ENCODE measurements at regions not wholly inside any gene's neighbourhood (a gene's known extent, or its start where the extent isn't known, plus 50 kb on each side); places are given as distances from the start of the nearest gene placed in this dataset.

DNA sequence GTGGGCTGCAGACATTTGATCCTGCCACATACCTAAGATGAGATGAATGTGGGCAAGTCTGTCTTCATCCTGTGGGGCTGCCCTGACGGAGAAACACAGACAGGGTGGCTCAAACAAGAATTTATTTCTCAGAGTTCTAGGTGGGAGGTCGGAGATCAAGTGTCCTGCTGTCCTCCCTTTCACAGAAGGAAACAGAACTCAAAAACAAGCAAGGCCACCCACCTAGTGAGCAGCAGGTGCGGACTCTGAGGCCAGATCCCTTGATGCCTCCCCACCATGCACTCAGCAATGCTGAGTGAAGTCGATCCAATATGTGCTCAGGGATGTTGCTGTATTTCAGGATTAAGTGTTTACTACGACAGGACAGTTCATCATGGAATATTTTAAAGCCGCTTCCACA, 63.0 kb upstream of the SNTG2 start:
- Histone ChIP-seq H3K27ac (ENCODE audit: extremely low read depth, low read depth, low read length) (no peak overlapping the region), H3K4me3 (ENCODE audit: low read depth, low read length) (no peak overlapping the region), H3K4me1 (ENCODE audit: control insufficient read depth, insufficient read depth, low read length) (peaks cover 5% of the 10 kb centered on the region), H3K36me3 (ENCODE audit: control insufficient read depth in 2 of 2, insufficient read depth in 1 of 2, low read length in 2 of 2) (no peaks in the 10 kb centered on the region), H3K9me3 (ENCODE audit: control insufficient read depth, insufficient read depth, low read depth, low read length) (no peaks in the 10 kb centered on the region)
- POLR2A ChIA-PET, result no interaction called here
- no peak for TF ChIP-seq ZNF501 (tag by site-specific recombination; IDR thresholded peaks at IDR 0.05)
- TF ChIP-seq ZNF560 (tag by site-specific recombination; IDR thresholded peaks at IDR 0.05; ENCODE audit: borderline replicate concordance), result no peak
- no peak for TF ChIP-seq ZNF133 (tag by site-specific recombination; IDR thresholded peaks at IDR 0.05)
- TF ChIP-seq ZNF571 (tag by site-specific recombination; IDR thresholded peaks at IDR 0.05), result no peak
- TF ChIP-seq, protein P1, sequence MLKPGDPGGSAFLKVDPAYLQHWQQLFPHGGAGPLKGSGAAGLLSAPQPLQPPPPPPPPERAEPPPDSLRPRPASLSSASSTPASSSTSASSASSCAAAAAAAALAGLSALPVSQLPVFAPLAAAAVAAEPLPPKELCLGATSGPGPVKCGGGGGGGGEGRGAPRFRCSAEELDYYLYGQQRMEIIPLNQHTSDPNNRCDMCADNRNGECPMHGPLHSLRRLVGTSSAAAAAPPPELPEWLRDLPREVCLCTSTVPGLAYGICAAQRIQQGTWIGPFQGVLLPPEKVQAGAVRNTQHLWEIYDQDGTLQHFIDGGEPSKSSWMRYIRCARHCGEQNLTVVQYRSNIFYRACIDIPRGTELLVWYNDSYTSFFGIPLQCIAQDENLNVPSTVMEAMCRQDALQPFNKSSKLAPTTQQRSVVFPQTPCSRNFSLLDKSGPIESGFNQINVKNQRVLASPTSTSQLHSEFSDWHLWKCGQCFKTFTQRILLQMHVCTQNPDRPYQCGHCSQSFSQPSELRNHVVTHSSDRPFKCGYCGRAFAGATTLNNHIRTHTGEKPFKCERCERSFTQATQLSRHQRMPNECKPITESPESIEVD (tag by site-specific recombination; IDR thresholded peaks at IDR 0.05), result no peak
- CTCF ChIA-PET, result no interaction called here

GRCh38 chr2:886072-887022, 64.3 kb upstream of the SNTG2 start:
- Histone ChIP-seq H3K27ac (ENCODE audit: extremely low read depth, low read depth, low read length) (no peak overlapping the region), H3K9me3 (ENCODE audit: control insufficient read depth, insufficient read depth, low read depth, low read length) (no peaks in the 10 kb centered on the region), H3K36me3 (ENCODE audit: control insufficient read depth in 2 of 2, insufficient read depth in 1 of 2, low read length in 2 of 2) (no peaks in the 10 kb centered on the region), H3K4me3 (ENCODE audit: low read depth, low read length) (no peak overlapping the region), H3K4me1 (ENCODE audit: control insufficient read depth, insufficient read depth, low read length) (peaks cover 5% of the 10 kb centered on the region)
- CTCF ChIA-PET, result no interaction called here
- POLR2A ChIA-PET, result no interaction called here
- TF ChIP-seq SCRT2 (tag by site-specific recombination; IDR thresholded peaks at IDR 0.05) (peak; percentile 37; the same call in 1 of the 2 replicates), ZNF426 (tag by site-specific recombination; IDR thresholded peaks at IDR 0.05) (no peak)

DNA sequence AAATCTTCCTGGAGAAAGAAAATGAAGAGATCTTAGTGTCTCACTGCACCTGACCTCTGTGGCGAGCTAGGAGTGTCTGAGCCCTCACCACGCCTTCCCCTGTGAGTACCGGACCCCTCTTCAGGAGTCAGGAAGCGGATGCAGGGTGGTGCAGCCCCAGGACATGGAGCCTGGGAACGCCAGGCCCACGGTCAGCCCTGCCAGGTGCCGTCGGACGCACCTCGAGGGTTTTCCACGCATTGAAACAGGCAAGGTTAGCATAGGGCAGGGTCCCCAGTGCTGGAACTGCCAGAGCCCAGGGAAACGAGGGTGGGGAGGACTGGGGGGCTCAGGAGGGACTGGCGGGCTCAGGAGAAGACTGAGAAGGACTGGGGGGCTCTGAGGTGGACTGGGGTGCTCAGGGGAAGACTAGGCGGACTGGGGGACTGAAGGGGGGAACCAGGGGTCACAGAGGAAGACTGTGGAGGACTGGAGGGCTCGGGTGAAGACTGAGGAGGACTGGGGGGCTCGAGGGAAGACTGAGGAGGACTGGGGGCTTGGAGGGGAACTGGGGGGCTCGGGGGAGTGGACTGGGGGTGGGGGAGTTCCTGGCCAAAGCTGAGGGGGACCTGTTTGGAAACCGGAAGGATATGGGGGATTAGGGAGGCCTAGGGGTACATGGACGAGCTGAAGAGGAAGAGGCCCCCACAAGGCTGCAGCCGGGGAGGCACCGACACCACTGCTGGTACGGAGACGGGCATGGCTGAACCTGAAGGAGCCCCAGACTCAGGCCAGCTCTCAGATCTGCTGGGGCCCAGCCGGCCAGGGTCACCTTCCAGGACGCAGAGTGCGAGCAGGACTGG, 65.2 kb upstream of the SNTG2 start:
- no peaks in the 10 kb centered on the region for H3K9me3 ChIP-seq (ENCODE audit: control insufficient read depth, insufficient read depth, low read depth, low read length)
- H3K4me3 ChIP-seq (ENCODE audit: low read depth, low read length), result no peak overlapping the region
- no peaks in the 10 kb centered on the region for H3K36me3 ChIP-seq (ENCODE audit: control insufficient read depth in 2 of 2, insufficient read depth in 1 of 2, low read length in 2 of 2)
- peaks cover 5% of the 10 kb centered on the region for H3K4me1 ChIP-seq (ENCODE audit: control insufficient read depth, insufficient read depth, low read length)
- ChIA-PET CTCF (no interaction called here), POLR2A (no interaction called here)
- no peak overlapping the region for H3K27ac ChIP-seq (ENCODE audit: extremely low read depth, low read depth, low read length)
- no peak for TF ChIP-seq ZNF776 (tag by site-specific recombination; IDR thresholded peaks at IDR 0.05; ENCODE audit: borderline replicate concordance)
- TF ChIP-seq, protein P2, sequence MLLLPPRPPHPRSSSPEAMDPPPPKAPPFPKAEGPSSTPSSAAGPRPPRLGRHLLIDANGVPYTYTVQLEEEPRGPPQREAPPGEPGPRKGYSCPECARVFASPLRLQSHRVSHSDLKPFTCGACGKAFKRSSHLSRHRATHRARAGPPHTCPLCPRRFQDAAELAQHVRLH (tag by site-specific recombination; IDR thresholded peaks at IDR 0.05), result no peak
- no peak for TF ChIP-seq ZNF600 (tag by site-specific recombination; IDR thresholded peaks at IDR 0.05)
- TF ChIP-seq ZNF341 (tag by site-specific recombination; IDR thresholded peaks at IDR 0.05; ENCODE audit: low read depth), result no peak
- no peak for TF ChIP-seq ZNF114 (tag by site-specific recombination; IDR thresholded peaks at IDR 0.05)
- TF ChIP-seq GFI1B (tag by site-specific recombination; IDR thresholded peaks at IDR 0.05), result no peak
- TF ChIP-seq ZNF473 (tag by site-specific recombination; IDR thresholded peaks at IDR 0.05), result no peak
- TF ChIP-seq ZNF223 (tag by site-specific recombination; IDR thresholded peaks at IDR 0.05), result no peak
- TF ChIP-seq ZNF624 (tag by site-specific recombination; IDR thresholded peaks at IDR 0.05), result no peak
